H1 (cell line): ENCODE measurements at regions not wholly inside any gene's neighbourhood (a gene's known extent, or its start where the extent isn't known, plus 50 kb on each side); places are given as distances from the start of the nearest gene placed in this dataset.

Source experiments
- ATF2 ChIP-seq: IDR thresholded peaks from 2 replicates; pipeline ENCODE4 v1.6.1; 2012; ENCODE audit warnings: low read length, inconsistent platforms
- NRF1 ChIP-seq: IDR thresholded peaks from 2 replicates; pipeline ENCODE4 v1.6.1; 2011; ENCODE audit warnings: mild to moderate bottlenecking, low read depth, low read length, improper control_type of control experiment

- TF ChIP-seq ATF2 (no peak), NRF1 (no peak)
These were observed 793.4 kb upstream of the CDH8 start (continued) for GRCh38 chr16:62829607-62830006.
